Neural cell (in vitro differentiated cells): ENCODE measurements at regions not wholly inside any gene's neighbourhood (a gene's known extent, or its start where the extent isn't known, plus 50 kb on each side); places are given as distances from the start of the nearest gene placed in this dataset.

ENCODE experiments used
- H2AFZ ChIP-seq: fragments of 200-600, 300-800 bp; sonication (generic), shearing (Covaris generic); 2 replicates; pipeline ENCODE4 v1.6.0; 2014; ENCODE audit warnings: low read depth, mild to moderate bottlenecking, antibody characterized with exemption, low read length, moderate library complexity
- H3F3A ChIP-seq: fragments of 200-600 bp; shearing (Covaris generic); 2 replicates; pipeline ENCODE4 v1.6.1; 2016; ENCODE audit warnings: mild to moderate bottlenecking, moderate library complexity, mixed read lengths, antibody characterized with exemption, low read length; ENCODE audit not compliant: insufficient read depth, poor library complexity, severe bottlenecking
- H3K27ac ChIP-seq: fragments of 200-600, 300-800 bp; sonication (generic), shearing (Covaris generic); 2 replicates; pipeline ENCODE4 v1.5.1; 2014; ENCODE audit warnings: mild to moderate bottlenecking, low read length, moderate library complexity
- H3K27me3 ChIP-seq: fragments of 300-800, 200-600 bp; sonication (generic), shearing (Covaris generic); 2 replicates; pipeline ENCODE4 v1.6.0; 2014; ENCODE audit warnings: mild to moderate bottlenecking, low read depth, low read length, moderate library complexity; ENCODE audit not compliant: insufficient read depth
- H3K36me3 ChIP-seq: fragments of 300-800, 200-600 bp; sonication (generic), shearing (Covaris generic); 2 replicates; pipeline ENCODE4 v1.5.1; 2014; ENCODE audit warnings: mild to moderate bottlenecking, antibody characterized with exemption, low read length, moderate library complexity; ENCODE audit not compliant: insufficient read depth
- H3K4me2 ChIP-seq: fragments of 300-800, 200-600 bp; sonication (generic), shearing (Covaris generic); 2 replicates; pipeline ENCODE4 v1.6.0; 2014; ENCODE audit warnings: mild to moderate bottlenecking, low read length
- H3K4me3 ChIP-seq: fragments of 300-800, 200-600 bp; sonication (generic), shearing (Covaris generic); 2 replicates; pipeline ENCODE4 v1.5.1; 2014; ENCODE audit warnings: mild to moderate bottlenecking, low read length, moderate library complexity
- H3K79me2 ChIP-seq: fragments of 200-600 bp; shearing (Covaris generic); replicated peaks from 2 replicates; pipeline ENCODE4 v1.6.0; 2014; ENCODE audit warnings: mild to moderate bottlenecking, low read length, moderate library complexity; ENCODE audit not compliant: insufficient read depth
- H3K9ac ChIP-seq: fragments of 300-800, 200-600 bp; sonication (generic), shearing (Covaris generic); 2 replicates; pipeline ENCODE4 v1.6.1; 2016; ENCODE audit warnings: mild to moderate bottlenecking, low read length, mixed read lengths
- H3K9me2 ChIP-seq: fragments of 200-600 bp; shearing (Covaris generic); 2 replicates; pipeline ENCODE4 v1.6.1; 2016; ENCODE audit warnings: mild to moderate bottlenecking, low read length, mixed read lengths; ENCODE audit not compliant: insufficient read depth
- H3K9me3 ChIP-seq: fragments of 200-600, 300-800 bp; sonication (generic), shearing (Covaris generic); 2 replicates; pipeline ENCODE4 v1.6.1; 2016; ENCODE audit warnings: mild to moderate bottlenecking, mixed run types, low read length, moderate library complexity, mixed read lengths
- H4K20me1 ChIP-seq: fragments of 200-600 bp; shearing (Covaris generic); 2 replicates; pipeline ENCODE4 v1.6.1; 2016; ENCODE audit warnings: mild to moderate bottlenecking, mixed run types; ENCODE audit not compliant: insufficient read depth
- EP300 ChIP-seq: fragments of 450-650 bp; conservative IDR thresholded peaks from 2 replicates; pipeline ENCODE4 v1.6.1; 2014; ENCODE audit warnings: antibody characterized with exemption, mild to moderate bottlenecking, moderate library complexity; ENCODE audit not compliant: poor library complexity, severe bottlenecking
- EZH2 ChIP-seq: fragments of 200-600, 300-800 bp; shearing (Covaris generic), sonication (generic); IDR thresholded peaks from 2 replicates; pipeline ENCODE4 v1.6.1; 2014; ENCODE audit warnings: antibody characterized with exemption, low read length, borderline replicate concordance, mild to moderate bottlenecking; ENCODE audit not compliant: insufficient read depth, poor library complexity, severe bottlenecking
- MXI1 ChIP-seq: fragments of 450-650 bp; conservative IDR thresholded peaks from 2 replicates; pipeline ENCODE4 v1.6.1; 2014; ENCODE audit warnings: antibody characterized with exemption, mild to moderate bottlenecking; ENCODE audit not compliant: poor library complexity, severe bottlenecking
- POLR2AphosphoS5 ChIP-seq: IDR thresholded peaks from 2 replicates; pipeline ENCODE4 v1.6.1; 2012
- RAD21 ChIP-seq: fragments of 450-650 bp; conservative IDR thresholded peaks from 2 replicates; pipeline ENCODE4 v1.6.1; 2014; ENCODE audit warnings: antibody characterized with exemption, mild to moderate bottlenecking, moderate library complexity
- SMC3 ChIP-seq: fragments of 450-650 bp; conservative IDR thresholded peaks from 2 replicates; pipeline ENCODE4 v1.6.1; 2014; ENCODE audit warnings: antibody characterized with exemption, mild to moderate bottlenecking, moderate library complexity; ENCODE audit not compliant: poor library complexity
- TAF1 ChIP-seq: IDR thresholded peaks from 2 replicates; pipeline ENCODE4 v1.6.1; 2012; ENCODE audit warnings: low read depth
- TF ChIP-seq, protein P1 (sequence below): IDR thresholded peaks from 2 replicates; pipeline ENCODE4 v1.6.1; 2012; ENCODE audit warnings: borderline replicate concordance
- TF ChIP-seq, protein P2 (sequence below): fragments of 450-650 bp; IDR thresholded peaks from 2 replicates; pipeline ENCODE4 v1.5.1; 2014; ENCODE audit warnings: antibody characterized with exemption, mild to moderate bottlenecking, moderate library complexity; ENCODE audit not compliant: poor library complexity, severe bottlenecking

DNA sequence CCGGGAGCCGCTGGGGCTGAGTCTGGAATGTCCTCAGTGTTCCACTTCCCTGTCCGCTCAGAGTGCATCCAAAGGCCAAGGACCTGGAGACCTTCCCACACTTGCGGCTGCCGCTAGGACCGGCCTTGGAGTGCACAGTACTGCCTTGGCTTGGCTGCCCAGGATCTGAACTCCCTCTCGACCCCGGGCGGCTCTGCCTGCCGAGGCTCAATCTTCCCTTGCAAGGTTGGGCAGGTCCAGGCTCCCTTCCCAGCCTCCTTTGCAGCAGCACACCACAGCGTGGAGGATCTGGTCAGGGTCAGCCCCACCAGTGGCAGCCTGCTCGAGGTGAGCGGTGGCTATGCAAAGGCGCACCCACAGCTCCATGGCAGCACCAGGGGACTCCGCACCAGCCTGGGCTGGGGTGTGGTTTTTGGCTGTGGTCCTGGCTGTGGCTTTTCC lies 69.2 kb downstream of the PLXNA1 start:
- no peak for TF ChIP-seq MXI1
- TF ChIP-seq, protein P1, sequence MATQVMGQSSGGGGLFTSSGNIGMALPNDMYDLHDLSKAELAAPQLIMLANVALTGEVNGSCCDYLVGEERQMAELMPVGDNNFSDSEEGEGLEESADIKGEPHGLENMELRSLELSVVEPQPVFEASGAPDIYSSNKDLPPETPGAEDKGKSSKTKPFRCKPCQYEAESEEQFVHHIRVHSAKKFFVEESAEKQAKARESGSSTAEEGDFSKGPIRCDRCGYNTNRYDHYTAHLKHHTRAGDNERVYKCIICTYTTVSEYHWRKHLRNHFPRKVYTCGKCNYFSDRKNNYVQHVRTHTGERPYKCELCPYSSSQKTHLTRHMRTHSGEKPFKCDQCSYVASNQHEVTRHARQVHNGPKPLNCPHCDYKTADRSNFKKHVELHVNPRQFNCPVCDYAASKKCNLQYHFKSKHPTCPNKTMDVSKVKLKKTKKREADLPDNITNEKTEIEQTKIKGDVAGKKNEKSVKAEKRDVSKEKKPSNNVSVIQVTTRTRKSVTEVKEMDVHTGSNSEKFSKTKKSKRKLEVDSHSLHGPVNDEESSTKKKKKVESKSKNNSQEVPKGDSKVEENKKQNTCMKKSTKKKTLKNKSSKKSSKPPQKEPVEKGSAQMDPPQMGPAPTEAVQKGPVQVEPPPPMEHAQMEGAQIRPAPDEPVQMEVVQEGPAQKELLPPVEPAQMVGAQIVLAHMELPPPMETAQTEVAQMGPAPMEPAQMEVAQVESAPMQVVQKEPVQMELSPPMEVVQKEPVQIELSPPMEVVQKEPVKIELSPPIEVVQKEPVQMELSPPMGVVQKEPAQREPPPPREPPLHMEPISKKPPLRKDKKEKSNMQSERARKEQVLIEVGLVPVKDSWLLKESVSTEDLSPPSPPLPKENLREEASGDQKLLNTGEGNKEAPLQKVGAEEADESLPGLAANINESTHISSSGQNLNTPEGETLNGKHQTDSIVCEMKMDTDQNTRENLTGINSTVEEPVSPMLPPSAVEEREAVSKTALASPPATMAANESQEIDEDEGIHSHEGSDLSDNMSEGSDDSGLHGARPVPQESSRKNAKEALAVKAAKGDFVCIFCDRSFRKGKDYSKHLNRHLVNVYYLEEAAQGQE = no peak
- TF ChIP-seq POLR2AphosphoS5 = no peak
- TF ChIP-seq TAF1 = no peak
- no peak for TF ChIP-seq EP300
- no peak for TF ChIP-seq SMC3
- TF ChIP-seq, protein P2, sequence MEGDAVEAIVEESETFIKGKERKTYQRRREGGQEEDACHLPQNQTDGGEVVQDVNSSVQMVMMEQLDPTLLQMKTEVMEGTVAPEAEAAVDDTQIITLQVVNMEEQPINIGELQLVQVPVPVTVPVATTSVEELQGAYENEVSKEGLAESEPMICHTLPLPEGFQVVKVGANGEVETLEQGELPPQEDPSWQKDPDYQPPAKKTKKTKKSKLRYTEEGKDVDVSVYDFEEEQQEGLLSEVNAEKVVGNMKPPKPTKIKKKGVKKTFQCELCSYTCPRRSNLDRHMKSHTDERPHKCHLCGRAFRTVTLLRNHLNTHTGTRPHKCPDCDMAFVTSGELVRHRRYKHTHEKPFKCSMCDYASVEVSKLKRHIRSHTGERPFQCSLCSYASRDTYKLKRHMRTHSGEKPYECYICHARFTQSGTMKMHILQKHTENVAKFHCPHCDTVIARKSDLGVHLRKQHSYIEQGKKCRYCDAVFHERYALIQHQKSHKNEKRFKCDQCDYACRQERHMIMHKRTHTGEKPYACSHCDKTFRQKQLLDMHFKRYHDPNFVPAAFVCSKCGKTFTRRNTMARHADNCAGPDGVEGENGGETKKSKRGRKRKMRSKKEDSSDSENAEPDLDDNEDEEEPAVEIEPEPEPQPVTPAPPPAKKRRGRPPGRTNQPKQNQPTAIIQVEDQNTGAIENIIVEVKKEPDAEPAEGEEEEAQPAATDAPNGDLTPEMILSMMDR = no peak
- TF ChIP-seq EZH2 = no peak
- TF ChIP-seq RAD21 = no peak
- Histone ChIP-seq H4K20me1 (no peaks in the 10 kb centered on the region), H3K4me2 (no peak overlapping the region)

DNA sequence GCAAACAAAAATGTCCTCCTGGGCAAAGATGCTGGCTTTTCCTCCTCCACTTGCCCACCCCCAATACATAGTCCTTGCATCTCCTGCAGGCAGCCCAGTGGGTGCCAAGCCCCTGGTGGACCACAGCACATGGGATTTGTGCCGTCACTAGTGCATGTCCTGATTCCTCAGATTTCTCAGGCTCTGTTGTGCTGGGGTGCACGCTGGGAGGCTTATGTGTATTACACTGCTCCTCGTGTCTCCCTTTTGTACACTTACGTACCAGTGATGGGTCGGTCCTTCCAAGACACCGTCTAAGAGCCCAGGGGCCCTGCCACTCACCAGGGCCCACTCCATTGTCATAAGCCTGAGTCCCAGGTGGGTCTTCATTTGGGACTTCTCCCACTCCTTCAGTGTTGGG lies 70.1 kb downstream of the PLXNA1 start:
- TF ChIP-seq, protein P2 = no peak
- TF ChIP-seq MXI1 (no peak), RAD21 (no peak), TAF1 (no peak), POLR2AphosphoS5 (no peak), SMC3 (no peak), EZH2 (no peak), EP300 (no peak)
- TF ChIP-seq, protein P1 = no peak
- no peaks in the 10 kb centered on the region for H3K36me3 ChIP-seq

More for the DNA sequence above, 69.2 kb downstream of the PLXNA1 start:
- H3K27me3 ChIP-seq = no peaks in the 10 kb centered on the region
- H3K36me3 ChIP-seq = no peaks in the 10 kb centered on the region
- H3F3A ChIP-seq = no peaks in the 10 kb centered on the region
- H3K79me2 ChIP-seq = no peaks in the 10 kb centered on the region
- no peak overlapping the region for H2AFZ ChIP-seq
- H3K9ac ChIP-seq = no peak overlapping the region
- H3K4me3 ChIP-seq = no peak overlapping the region
- H3K9me3 ChIP-seq = no peaks in the 10 kb centered on the region
- no peaks in the 10 kb centered on the region for H3K9me2 ChIP-seq
- no peak overlapping the region for H3K27ac ChIP-seq

More for the DNA sequence above, 70.1 kb downstream of the PLXNA1 start:
- Histone ChIP-seq H3K9me2 (no peaks in the 10 kb centered on the region), H3K9me3 (no peaks in the 10 kb centered on the region), H3K4me2 (no peak overlapping the region), H3K27ac (no peak overlapping the region), H3K9ac (no peak overlapping the region), H3F3A (no peaks in the 10 kb centered on the region), H4K20me1 (no peaks in the 10 kb centered on the region), H3K27me3 (no peaks in the 10 kb centered on the region), H3K4me3 (no peak overlapping the region), H2AFZ (no peak overlapping the region), H3K79me2 (no peaks in the 10 kb centered on the region)
